Fibroblast of the conjunctiva (primary cell): ENCODE measurements at regions not wholly inside any gene's neighbourhood (a gene's known extent, or its start where the extent isn't known, plus 50 kb on each side); places are given as distances from the start of the nearest gene placed in this dataset.

ENCODE experiments used
- DNase-seq: peaks from one replicate; pipeline ENCODE4 v3.0.0-alpha.2; 2010; ENCODE audit warnings: low read depth

GRCh38 chr3:21357241-21357640 lies 393.8 kb downstream of the ZNF385D start:
- no peak for DNase-seq

GRCh38 chr3:21356402-21356801 lies 394.6 kb downstream of the ZNF385D start:
- no peak for DNase-seq

DNA sequence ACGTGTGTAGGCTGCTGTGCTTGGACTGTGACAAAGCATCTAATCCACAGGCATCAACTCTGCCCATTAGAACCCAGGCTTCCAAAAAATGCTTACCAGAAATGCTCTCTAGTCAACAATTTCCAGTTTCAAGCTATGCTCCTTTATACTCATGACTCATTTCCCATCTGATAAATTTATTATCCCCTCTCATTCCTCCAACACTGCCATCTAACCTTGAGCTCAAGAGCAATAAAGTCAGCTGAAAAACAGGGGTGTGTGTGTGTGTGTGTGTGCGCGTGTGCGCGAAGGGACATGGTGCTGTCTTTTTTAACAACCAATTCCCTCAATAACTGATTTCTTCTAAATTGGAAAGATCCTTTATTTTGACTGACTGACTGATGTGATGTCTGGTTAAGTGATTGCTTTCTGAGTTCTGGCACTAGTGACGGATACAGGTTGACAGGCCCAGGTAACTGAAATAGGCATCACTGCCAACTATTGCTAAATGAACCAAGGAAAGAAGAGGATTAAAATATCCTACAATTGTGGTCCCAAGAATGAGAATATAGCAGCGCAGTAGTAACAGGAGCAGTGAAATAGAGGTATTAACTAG lies 405.5 kb downstream of the ZNF385D start:
- DNase-seq: no peak

DNA sequence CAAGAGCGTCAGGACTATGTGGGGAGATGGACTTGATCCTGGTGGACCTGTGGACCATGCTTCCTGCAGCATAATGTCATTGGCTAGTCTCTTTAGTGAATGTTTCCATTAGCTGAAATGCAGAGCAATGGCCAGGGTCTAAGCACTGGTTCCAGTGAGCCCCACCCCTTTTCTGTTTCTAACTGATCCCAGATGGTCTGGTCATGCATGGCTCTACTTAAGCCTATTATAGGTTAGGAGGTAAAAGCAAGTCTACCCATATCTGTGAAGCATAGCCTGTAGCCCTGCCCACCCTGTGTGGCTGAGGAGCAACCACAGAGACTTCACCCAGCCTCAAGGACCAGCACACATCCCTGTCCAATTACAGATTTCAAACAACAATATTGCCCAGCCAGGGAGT lies 419.2 kb downstream of the ZNF385D start:
- DNase-seq: no peak

- DNase-seq: no peak
Observed at GRCh38 chr3:21331321-21331720, 419.7 kb downstream of the ZNF385D start.

DNA sequence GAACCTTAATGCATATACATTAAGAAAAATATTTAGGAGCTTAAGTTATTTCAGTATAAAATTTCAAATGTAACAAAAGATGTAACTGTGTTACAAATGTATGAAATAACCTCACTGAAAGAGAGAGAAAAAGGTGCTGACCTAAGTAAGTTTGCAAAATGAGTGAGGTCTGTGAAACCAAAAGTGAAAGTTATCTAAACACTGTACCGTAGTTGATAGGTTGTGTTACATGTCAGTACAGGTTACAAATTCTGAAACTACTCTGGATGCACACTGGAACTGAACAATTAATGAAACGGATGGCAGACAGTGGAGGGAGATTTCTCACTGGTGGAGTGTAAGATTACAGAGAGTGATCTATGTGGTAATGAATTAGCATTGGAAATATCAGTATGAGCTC lies 420.7 kb downstream of the ZNF385D start:
- no peak for DNase-seq

- DNase-seq: no peak
Observed at GRCh38 chr3:21328711-21329390, 422.2 kb downstream of the ZNF385D start.

- DNase-seq: peak; percentile 36
Observed at GRCh38 chr3:21326704-21327475, 424.1 kb downstream of the ZNF385D start.

GRCh38 chr3:21314688-21315087 lies 436.3 kb downstream of the ZNF385D start:
- no peak for DNase-seq

- DNase-seq: no peak
Observed at GRCh38 chr3:21310891-21311290, 440.1 kb downstream of the ZNF385D start.

- no peak for DNase-seq
Observed at GRCh38 chr3:21310161-21310560, 440.8 kb downstream of the ZNF385D start.

GRCh38 chr3:21297304-21297703 lies 453.7 kb downstream of the ZNF385D start:
- no peak for DNase-seq

DNA sequence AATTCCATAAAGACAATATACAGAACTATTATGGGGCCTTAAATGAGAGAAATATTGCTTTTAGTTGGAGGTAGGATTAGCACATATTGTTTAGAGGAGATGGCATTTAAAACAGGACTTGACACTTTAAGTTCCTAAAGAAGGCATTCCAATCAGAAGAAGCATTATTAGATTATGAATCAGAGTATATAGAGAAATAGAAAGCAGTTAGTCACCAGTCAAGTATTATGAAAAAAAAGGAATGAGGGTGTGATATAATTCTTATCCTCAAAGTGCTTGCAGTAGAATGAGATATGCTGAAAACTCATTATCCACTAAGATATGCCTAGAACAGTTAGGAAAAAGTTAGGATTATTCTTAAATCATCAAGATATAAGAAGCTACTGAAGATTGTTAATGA lies 456.2 kb downstream of the ZNF385D start:
- no peak for DNase-seq

DNA sequence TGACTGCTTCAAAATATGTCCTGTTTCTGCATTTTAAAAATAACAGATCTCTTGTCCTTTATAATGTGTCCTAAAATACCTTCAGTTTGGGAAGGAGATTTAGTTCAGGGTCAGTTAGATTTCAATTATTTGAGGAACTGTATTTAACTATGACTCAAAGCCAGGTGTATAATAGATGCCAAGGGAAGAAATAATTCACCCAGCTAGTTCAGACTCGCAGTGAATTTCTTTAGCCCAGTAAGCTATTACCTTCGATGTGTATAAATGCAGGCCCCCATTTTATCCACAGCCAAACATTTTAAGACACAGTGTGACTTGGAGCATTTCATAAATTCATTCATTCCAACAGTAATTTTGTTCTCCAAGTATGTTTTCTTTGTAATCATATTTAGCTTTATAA lies 458.0 kb downstream of the ZNF385D start:
- DNase-seq: no peak

DNA sequence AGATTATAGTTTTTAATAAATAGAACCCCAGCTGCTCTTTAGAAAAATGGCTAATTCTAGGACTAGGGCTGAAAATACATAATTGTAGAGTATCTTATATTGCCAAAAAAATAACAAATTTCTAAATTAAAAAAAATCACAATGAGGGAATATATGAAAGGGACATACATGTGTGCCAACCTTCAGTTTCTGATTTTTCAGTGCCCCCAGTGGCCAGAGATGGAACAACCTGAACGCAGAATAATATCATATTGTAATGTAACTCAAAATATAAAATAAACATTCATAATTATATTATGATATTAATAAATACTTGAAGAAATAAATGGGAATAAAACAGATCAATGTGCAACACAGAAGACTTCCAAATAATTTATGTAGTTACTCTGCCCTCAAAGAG lies 460.5 kb downstream of the ZNF385D start:
- DNase-seq: no peak

DNA sequence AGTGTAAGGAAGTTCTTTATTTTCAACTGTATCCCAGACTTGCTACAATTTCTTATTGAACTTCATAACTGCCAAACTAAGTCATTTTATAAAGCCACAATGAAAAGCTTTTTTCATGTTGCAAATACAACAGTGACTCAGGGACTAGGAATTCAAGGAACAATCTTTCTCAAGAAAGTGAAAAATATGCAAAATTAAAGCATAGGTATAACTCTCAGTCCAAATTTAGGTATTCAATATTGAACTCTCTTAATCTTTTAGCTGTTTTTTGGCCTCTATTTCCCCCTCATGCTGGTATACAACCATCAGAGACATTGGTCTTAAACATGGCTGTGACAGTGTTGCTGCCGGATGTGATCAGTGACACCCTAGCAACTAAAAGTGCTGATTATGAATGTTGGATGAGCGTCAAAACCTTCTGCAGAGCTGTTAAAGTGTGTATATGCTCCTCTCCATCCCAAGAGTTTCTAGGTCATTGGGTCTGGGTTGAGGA lies 476.9 kb downstream of the ZNF385D start:
- no peak for DNase-seq

- no peak for DNase-seq
Observed at GRCh38 chr3:21273259-21274025, 477.6 kb downstream of the ZNF385D start.

DNA sequence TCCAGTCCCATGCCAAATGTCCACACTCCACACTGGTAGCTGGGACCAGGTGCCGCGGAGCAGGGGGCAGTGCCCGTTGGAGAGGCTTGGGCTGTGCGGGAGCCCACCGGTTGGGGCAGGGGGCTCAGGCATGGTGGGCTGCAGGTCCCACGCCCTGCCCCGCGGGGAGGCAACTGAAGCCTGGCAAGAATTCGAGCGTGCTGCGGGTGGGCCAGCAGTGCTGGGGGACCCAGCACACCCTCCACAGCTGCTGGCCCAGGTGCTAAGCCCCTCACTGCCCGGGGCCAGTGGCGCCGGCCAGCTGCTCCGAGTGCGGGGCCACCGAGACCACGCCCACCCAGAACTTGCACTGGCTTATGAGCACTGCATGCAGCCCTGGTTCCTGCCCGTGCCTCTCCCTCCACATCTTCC lies 479.4 kb downstream of the ZNF385D start:
- DNase-seq: no peak

- no peak for DNase-seq
Observed at GRCh38 chr3:21269882-21270281, 481.1 kb downstream of the ZNF385D start.

DNA sequence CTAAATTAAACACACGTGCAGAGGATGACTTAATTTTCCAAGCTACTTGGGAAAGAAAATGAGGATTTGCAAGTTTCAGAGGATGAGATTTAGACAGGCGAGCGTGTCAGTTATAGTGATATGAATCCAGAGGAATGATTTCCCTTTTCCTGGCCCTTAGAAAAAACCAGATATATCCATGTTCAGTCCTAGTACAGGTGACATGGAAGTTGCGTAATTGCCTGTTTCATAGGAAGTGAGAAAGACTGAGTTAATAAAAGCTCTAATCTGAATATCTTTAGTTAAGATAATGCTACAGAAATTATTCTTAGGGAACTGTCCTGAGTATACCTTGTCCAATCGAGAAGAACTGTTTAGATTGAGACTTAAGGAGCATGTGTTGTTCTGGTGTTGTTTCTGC lies 490.5 kb downstream of the ZNF385D start:
- no peak for DNase-seq

GRCh38 chr3:21259896-21260295 lies 491.1 kb downstream of the ZNF385D start:
- no peak for DNase-seq

GRCh38 chr3:21256932-21257331 lies 494.1 kb downstream of the ZNF385D start:
- DNase-seq: no peak
